SK-N-SH treated with all-trans-retinoic acid at 6 μM for 48 hours (cell line): ENCODE measurements at regions not wholly inside any gene's neighbourhood (a gene's known extent, or its start where the extent isn't known, plus 50 kb on each side); places are given as distances from the start of the nearest gene placed in this dataset.

ENCODE experiments used
- ARNTL ChIP-seq: fragments of 450-650 bp; formaldehyde crosslinking; IDR thresholded peaks from 2 replicates; pipeline ENCODE4 v1.5.0; 2020; ENCODE audit warnings: low read depth, mild to moderate bottlenecking, moderate library complexity, borderline replicate concordance
- CSDC2 ChIP-seq: fragments of 250-450 bp; sonication (Bioruptor Pico); IDR thresholded peaks from 2 replicates; pipeline ENCODE4 v1.5.0; 2020; ENCODE audit warnings: mild to moderate bottlenecking, moderate library complexity
- ISL1 ChIP-seq: fragments of 250-450 bp; sonication (Bioruptor Pico); IDR thresholded peaks from 2 replicates; pipeline ENCODE4 v2.1.2; 2022; ENCODE audit warnings: mild to moderate bottlenecking, moderate library complexity
- OSR1 ChIP-seq: fragments of 250-450 bp; sonication (Bioruptor Pico); IDR thresholded peaks from 2 replicates; pipeline ENCODE4 v1.8.0; 2022; ENCODE audit warnings: moderate library complexity, mild to moderate bottlenecking, inconsistent platforms
- PATZ1 ChIP-seq: fragments of 250-450 bp; sonication (Bioruptor Pico); IDR thresholded peaks from 2 replicates; pipeline ENCODE4 v1.8.0; 2020; ENCODE audit warnings: mild to moderate bottlenecking, moderate library complexity, borderline replicate concordance
- PPARA ChIP-seq: fragments of 250-450 bp; sonication (Bioruptor Pico); IDR thresholded peaks from 2 replicates; pipeline ENCODE4 v1.5.0; 2020; ENCODE audit warnings: mild to moderate bottlenecking, borderline replicate concordance
- RARB ChIP-seq: fragments of 250-450 bp; sonication (Bioruptor Pico); IDR thresholded peaks from 2 replicates; pipeline ENCODE4 v1.8.0; 2021; ENCODE audit warnings: mild to moderate bottlenecking, moderate library complexity
- SNAI2 ChIP-seq: fragments of 250-450 bp; sonication (Bioruptor Pico); IDR thresholded peaks from 2 replicates; pipeline ENCODE4 v1.5.0; 2020; ENCODE audit warnings: mild to moderate bottlenecking, moderate library complexity
- TOX ChIP-seq: fragments of 250-450 bp; sonication (Bioruptor Pico); IDR thresholded peaks from 2 replicates; pipeline ENCODE4 v1.8.0; 2021; ENCODE audit warnings: mild to moderate bottlenecking, moderate library complexity, borderline replicate concordance
- ZC3H10 ChIP-seq: fragments of 250-450 bp; sonication (Bioruptor Pico); IDR thresholded peaks from 2 replicates; pipeline ENCODE4 v1.5.1; 2021; ENCODE audit warnings: mild to moderate bottlenecking, moderate library complexity
- ZFP3 ChIP-seq: fragments of 250-450 bp; sonication (Bioruptor Pico); IDR thresholded peaks from 2 replicates; pipeline ENCODE4 v1.5.0; 2020; ENCODE audit warnings: mild to moderate bottlenecking, moderate library complexity
- ZNF565 ChIP-seq: fragments of 450-650 bp; formaldehyde crosslinking; conservative IDR thresholded peaks from 2 replicates; pipeline ENCODE4 v1.5.0; 2020; ENCODE audit warnings: low read depth, mild to moderate bottlenecking, moderate library complexity
- TF ChIP-seq, protein P1 (sequence below): fragments of 250-450 bp; sonication (Bioruptor Pico); IDR thresholded peaks from 2 replicates; pipeline ENCODE4 v1.8.0; 2021; ENCODE audit warnings: low read depth, mild to moderate bottlenecking, moderate library complexity, borderline replicate concordance

GRCh38 chr2:84286878-84287277 is 172.2 kb downstream of the SUCLG1 start:
- no peak for TF ChIP-seq OSR1 (CRISPR knock-in tag)
- no peak for TF ChIP-seq ISL1 (CRISPR knock-in tag)
- no peak for TF ChIP-seq TOX
- TF ChIP-seq, protein P1, sequence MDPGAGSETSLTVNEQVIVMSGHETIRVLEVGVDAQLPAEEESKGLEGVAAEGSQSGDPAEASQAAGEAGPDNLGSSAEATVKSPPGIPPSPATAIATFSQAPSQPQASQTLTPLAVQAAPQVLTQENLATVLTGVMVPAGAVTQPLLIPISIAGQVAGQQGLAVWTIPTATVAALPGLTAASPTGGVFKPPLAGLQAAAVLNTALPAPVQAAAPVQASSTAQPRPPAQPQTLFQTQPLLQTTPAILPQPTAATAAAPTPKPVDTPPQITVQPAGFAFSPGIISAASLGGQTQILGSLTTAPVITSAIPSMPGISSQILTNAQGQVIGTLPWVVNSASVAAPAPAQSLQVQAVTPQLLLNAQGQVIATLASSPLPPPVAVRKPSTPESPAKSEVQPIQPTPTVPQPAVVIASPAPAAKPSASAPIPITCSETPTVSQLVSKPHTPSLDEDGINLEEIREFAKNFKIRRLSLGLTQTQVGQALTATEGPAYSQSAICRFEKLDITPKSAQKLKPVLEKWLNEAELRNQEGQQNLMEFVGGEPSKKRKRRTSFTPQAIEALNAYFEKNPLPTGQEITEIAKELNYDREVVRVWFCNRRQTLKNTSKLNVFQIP (CRISPR knock-in tag) = no peak
- TF ChIP-seq RARB (CRISPR knock-in tag) = no peak
- TF ChIP-seq PPARA = no peak
- no peak for TF ChIP-seq ZFP3 (CRISPR knock-in tag)
- TF ChIP-seq ZC3H10 (CRISPR knock-in tag) = no peak
- no peak for TF ChIP-seq SNAI2 (CRISPR knock-in tag)
- no peak for TF ChIP-seq PATZ1
- TF ChIP-seq ZNF565 (CRISPR knock-in tag) = no peak
- no peak for TF ChIP-seq ARNTL (CRISPR knock-in tag)
- no peak for TF ChIP-seq CSDC2 (CRISPR knock-in tag)
